Femur (tissue), 1 donor: ENCODE measurements at regions not wholly inside any gene's neighbourhood (a gene's known extent, or its start where the extent isn't known, plus 50 kb on each side); places are given as distances from the start of the nearest gene placed in this dataset.
A peak's percentile ranks its signal among the peaks of the same experiment; 100 is the strongest.
"Not testable (repeated sequence)": the region's sequence is repeated elsewhere in the genome, so short reads cannot be mapped to it uniquely, and the experiment has no call there.

ENCODE experiments used
- DNase-seq: peaks from one replicate; pipeline ENCODE4 v3.0.0-alpha.2; 2017

DNA sequence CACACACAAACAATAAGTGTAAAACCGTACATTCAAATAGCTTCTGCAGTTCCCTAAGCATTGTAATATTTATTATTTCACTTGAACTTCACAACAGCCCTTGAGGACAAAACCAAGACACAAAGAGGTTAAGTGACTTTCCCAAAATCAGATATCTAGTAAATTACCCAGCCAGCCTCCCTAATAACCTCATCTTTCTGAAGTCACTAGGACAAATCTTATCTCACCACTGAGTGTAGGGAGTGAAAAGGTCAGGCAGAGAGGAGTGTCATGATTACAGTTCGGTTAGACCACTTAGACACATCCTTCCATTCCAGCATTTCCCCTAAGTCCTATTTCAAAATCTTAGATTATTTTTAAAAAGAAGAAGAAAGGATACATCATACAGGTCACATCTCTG, 377.3 kb upstream of the NFIA start:
- no peak for DNase-seq

DNA sequence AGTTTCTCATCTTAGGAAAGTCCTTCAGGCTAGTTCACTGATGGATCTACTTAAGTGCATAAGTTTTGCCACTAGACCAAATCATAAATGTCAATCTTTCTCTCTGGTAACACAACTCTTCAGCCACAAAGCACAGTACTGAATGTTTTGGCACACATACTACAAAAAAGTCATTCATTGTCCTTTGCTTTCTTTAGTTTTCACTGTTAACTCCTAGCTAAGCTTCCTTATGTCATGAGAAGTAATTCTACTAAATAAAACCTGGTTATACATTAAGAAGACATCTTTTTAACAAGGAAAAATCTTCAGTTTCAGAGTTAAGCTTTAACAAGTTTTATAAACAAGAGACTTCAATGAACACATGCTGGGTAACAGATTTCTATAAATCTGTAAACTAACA, 379.2 kb upstream of the NFIA start:
- no peak for DNase-seq

DNA sequence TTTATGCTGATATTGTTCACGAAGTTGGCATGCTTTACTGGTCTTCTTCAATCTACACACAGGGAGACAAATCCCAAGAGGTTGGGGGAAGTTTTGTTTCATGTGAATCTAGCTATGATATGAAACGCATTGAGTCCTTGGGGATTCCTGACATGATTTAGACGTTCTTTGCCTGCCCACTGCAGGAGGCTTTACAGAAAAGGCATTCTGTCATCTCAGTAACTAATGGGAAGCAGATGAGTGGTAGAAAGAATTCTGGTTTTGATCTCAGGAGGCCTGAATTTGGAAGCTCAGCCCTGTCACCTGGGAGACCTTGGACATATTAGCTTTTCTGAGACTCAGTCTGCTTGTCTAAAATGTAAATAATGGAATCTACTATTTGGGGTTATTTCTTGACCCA, 383.0 kb upstream of the NFIA start:
- no peak for DNase-seq

DNA sequence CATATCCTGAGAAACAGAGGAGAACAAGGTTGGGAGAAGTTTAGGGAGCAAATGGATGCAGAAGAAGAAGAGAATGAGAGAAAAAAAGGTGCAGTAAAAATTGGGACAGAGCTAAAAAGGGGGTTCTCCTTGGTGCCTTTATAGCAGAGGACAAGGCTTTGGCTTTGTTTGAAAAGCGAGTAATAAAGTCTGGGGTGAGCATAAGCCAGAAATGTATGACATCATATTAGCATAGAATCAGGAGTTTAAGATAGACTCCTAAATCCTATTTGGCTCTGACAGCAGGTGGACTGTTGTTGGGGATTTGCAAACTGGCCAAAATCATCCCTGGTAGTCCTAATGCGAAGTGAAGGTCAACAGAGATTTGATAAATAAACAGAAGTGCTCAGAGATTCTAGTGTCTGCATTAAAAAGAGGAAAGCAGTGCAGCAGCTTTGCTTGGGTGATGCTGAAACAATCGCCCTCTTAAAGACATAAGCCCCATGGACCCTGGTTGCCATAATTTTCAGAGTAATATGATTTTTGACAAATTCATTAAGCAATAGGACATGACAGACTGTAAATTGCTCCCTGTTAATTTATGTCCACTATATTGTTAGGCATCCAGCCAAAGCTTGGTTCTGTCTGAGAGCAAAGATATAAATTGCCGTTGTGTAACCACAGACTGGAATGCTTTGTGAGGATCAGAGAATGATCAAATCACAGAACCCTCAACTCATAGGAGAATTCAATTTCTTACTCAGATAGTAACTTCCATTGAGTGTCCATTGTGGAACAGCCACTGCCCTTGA, 385.0 kb upstream of the NFIA start:
- no peak for DNase-seq

DNA sequence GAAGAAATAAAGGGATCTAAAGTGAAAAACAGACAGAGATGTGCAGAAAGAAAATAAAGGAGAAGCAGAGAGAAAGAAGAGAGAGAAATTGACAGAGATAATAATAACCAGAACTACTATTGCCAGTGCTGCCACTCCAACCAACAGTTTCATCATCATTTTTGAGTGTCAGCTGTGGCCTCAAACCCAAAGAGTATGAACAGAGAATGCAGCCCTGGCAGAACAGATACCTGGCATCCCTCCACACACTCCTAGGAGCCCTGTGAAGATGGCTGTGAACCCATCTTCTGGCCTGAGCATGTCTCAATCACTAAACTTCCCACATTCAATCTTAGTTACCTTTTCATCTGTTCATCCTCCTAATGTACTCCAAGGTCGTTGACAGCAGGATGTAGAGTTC, 385.8 kb upstream of the NFIA start:
- DNase-seq, result no peak

DNA sequence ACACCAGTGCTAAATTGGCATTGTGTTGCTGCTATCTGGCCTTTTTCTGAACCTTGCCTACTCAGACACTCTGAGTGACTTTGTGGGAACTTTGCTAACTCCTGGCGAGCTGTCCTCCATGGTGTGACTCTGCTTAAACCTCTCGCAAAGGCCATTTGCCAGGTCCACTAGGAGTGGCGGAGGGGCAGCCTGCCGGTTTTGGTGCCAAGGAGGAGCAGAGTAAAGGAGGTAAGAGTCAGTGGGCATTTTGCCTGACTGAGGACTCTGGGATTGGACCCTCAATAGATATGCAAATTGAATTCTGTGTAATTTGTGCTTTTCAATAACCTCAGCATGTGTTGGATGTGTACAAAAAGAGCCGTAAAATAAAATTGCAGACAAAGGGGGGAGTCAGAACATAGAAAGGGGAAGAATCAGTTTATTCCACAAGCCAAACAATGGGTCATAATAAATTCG, 386.6 kb upstream of the NFIA start:
- DNase-seq, result no peak

DNA sequence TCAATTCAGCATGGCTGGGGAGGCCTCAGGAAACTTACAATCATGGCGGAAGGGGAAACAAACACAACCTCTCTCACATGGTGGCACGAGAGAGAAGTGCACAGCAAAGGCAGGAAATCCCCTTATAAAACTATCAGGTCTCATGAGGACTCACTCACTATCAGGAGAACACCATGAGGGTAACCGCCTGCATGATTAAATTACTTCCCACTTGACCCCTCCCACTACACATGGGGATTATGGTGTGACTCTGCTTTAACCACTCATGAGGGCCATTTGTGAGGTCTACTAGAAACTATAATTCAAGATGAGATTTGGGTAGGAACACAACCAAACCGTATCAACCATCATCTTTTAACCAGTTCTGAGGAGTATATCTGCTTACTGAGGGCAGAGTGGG, 387.4 kb upstream of the NFIA start:
- no peak for DNase-seq

DNA sequence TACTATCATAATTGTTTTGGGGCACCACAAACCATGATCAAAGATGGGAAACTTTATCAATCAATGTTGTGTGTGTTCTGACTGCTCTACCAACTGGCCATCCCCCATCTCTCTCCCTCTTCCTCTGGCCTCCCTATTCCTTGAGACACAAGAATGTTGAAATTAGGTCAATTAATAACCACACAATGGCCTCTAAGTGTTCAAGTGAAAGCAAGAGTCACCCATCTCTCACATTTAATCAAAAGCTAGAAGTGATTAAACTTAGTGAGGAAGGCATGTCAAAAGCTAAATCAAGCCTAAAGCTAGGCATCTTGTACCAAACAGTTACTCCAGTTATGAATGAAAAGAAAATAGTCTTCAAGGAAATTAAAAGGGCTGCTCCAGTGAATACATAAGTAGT, 390.3 kb upstream of the NFIA start:
- DNase-seq, result no peak

DNA sequence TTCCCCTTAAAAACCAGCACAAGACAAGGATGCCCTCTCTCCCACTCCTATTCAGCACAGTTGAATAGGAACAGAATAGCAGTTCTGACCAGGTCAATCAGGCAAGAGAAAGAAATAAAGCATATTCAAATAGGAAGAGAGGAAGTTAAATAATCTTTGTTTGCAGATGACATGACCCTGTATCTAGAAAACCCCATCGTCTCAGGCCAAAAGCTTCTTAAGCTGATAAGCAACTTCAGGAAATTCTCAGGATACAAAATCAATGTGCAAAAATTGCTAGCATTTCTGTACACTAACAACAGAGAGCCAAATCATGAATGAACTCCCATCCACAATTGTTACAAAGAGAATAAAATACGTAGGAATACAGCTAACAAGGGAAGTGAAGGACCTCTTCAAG, 394.1 kb upstream of the NFIA start:
- DNase-seq, result not testable (repeated sequence)

DNA sequence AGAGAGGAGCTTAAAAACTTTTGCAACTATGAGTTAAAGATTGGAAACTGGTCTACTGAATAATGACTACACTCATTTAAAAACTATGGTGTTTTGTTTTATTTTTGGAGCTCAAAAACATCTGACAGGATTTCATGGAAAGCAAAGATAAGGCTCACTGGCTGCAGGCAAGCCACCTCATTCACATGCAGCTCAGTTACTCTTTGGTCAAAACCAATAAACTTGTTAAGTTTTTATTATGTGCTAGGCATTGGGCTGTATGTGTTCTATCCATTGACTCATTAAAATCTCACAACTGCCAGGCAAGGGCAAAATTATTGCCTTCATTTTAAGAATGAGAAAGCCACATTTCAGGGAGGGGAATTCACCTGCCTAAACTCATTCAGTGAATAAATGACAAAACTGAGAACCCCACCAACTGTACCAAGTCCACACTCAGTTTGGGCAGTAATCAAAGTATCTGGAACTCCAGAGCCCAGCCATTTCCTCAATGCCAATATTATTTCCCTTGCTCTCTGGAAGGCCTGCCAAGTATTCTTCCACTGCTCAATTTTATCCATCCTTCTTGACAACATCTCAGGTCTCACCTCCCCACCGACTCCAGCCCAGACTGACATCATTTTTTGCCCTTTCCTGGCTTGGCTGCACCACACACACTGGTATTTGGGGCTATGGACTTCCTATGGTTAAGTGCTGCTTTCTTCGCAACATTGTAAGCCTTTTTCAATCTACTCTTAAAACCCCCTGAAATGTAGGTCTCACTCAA, 401.1 kb upstream of the NFIA start:
- no peak for DNase-seq

DNA sequence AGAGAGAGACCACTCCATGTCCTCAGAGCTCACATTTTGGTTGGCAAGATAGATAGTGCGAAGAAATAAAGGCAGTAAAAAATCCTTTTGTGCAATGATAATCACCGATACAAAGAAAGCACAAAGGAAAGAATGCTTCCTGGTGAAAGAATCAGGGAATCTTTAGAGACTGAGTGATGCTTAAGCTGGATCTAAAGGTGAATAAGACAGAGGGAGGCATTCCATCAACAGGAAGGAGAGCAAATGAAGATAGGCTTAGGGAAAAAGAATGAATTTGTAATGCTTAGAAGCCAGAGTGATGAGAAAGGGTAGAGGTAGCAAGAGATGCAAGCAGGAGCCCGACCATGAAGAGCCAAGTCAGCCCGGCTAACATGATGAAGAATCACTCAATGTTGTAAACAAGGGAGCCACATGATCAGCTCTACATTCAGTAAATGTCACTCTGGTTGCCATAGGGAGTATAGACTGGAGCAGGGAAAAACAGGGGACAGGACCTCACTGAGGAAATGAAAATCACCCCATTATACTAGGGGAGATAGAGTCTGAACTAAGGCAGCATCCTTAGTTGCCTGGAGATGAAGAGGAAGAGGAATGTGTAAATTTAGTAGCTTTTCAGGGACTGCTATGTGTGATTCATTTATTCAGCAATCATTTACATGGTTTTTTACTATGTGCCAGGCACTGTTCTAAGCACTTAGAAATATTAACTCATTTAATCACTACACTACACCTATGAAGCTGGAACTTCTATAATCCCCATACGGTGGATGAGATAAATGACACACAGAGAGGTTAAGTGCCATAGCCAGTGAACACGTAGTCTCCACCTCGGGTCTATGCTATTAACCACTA, 402.6 kb upstream of the NFIA start:
- no peak for DNase-seq

DNA sequence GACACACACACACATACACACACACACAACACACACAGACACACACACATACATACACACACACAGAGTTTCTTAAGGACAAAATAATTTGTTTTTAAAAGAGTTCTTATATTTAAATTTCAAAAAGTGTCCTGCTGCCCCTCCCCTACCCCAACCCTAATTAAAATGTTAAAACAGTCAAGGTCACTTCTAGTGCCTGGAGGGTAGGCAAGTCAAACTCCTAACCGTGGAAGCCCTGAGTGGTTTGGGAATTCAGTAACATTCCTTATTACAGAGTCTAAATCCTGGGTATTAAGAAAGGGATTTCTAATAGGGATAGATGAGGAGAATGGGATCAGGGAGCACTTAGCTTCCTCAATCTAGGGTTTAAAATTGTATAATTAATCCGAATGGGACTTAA, 403.6 kb upstream of the NFIA start:
- DNase-seq, result no peak

DNA sequence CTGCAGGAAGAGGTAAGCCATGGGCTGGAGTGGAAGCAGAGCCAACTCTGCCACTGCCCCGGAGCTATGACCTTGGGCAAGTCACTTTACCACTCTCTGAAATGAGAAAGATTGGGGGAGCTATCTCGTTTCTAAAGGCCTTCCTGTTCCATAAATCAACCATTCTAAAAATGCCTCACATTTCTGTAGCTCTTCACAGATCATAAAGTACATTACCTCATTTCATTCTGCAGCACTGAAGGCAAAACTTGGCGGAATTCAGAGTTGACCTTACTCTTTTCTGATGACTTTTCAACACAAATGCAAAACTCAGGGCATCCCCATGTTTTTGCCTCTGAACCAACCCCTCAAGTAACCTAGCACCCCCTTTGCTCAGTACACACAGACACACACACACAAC, 404.0 kb upstream of the NFIA start:
- no peak for DNase-seq

DNA sequence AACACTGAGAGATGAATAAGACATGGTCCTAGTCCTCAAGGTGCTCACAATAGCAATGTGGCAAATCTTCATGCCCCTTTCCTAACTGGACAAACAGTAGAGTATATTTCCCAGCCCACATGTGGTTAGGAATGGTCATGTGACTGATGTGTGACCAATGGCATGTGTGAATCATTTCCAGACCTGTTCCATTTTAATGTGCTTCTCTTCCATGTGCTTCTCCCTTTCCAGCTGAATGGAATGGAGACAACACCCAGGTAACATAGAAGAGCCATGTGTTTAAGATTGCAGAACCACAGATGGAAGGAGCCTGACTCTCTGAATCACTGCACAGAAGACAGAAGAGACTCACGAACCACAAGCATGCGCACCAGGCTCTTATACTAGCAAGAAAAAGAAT, 409.9 kb upstream of the NFIA start:
- no peak for DNase-seq

DNA sequence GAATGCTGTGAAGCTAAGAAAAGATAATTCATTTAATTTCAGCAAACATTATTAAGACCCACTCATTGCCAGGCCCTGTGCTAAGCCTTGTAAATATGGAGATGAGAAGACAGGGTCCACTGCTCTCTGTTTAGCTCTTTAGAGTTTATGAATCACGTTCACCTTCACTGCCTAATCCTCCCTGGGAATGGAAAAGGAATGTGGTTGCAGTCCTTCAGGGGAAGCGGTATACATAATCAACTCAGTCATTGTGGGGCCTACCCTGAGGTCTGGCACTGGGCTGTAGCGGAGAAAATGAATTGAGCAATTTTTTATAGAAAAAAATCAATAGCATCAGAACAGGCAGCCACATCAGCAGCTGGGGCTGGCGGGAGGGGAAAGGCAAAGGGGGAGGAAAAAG, 412.1 kb upstream of the NFIA start:
- DNase-seq, result no peak

DNA sequence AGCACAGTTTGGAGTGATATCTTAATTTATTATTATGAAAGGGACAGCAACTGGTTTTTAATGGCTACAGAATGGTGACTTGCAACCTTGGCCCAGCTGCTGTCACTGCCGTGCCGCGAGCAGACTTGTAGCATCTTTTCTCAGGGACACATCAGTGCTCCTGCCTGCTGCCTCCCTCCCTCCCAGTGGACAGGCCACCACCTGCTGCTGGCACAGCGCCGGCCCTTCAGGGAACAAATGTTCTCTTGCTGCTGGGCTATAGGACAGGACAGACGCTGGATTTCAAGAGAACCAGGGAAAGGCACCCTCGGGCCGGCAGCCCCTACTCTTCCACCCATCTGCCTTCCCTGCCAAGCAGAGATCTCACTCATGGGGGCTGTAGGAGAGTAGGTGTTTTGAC, 413.8 kb upstream of the NFIA start:
- DNase-seq, result peak; percentile 58

DNA sequence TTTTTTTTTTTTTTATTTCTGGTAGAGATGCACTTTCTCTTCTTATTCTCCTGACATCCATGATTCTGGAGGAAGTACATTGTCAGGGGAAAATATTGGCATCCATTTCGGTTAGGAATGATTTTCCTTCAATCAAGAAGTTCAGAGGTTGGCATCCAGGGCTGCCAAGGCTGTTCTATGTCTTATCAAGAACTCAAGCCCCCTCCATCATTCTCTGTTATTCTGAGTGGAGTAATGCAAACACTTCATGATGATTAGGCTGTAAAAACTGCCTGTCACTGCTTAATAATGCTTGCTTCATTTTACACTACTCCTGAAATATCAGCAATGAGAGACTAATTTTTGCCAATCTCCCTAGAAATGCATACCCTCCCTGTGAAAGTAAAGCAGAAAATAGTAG, 417.1 kb upstream of the NFIA start:
- no peak for DNase-seq

DNA sequence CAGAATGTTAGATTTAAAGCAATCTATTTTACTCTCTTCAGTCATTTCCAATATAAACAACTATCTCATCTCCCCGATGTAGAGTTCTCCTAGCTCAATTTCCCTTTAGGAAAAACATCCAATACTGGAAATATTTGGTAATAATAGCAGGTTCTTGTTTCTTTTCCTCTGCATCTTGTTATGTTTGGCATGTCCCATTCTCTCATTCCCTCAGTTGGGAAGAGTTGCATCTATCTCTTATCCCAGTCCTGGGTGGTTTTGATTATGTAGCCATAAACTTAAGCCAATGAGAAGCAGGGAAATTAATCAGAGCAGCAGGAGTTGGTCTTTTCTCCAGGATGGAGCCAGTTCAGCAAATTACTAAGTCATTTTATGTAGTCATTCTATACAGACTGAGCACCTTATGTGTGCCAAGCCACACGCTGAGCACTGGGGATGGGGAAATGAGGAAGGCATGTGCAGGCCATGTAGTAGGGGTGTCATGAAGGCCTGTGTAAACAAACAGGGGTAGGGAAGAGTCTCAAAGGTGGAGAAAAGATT, 418.2 kb upstream of the NFIA start:
- DNase-seq, result peak; percentile 24

DNA sequence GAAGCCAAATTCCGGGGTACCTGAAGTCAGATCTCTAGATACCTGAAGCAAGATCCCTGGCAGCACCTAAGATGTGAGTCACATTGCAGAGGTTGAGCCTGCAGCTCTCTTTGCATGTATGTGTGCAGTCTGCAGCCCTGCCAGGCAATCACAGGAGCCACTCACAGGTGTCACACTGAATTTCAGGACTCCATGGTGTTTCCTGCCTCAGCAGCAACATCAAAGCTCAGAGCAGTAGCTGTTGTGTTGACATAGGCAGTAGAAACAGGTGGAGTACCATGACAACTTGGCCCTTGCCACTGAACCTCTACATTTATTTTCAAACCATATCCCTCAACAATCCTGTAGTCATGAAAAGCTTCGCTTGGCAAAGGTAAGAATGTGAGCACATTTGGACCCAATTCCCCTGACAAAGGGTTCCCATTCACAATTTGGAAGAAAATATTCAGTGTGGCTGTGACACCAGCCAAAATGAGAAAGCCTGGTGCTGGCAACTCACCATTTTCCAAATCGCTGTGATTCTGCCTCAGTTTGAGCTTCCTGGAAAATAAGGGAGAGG, 419.8 kb upstream of the NFIA start:
- no peak for DNase-seq

DNA sequence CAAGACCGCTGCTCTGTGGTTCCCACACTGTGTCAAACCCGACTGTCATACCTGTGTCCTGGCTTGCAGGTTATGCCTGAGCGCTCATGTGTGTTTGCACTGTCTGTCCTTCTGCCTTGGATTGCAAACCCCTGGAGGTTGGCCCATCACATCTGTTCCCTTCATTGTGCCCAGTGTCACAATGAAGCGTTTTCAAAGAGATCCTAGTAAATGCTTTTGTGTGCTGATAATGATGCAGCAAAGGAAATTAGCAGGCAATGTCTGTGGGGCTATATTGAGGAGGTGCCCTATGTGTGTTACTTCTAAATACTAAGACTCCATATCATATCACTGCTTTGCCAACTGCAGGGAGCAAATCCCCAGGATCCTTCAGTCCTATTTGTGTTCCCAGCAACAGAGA, 424.4 kb upstream of the NFIA start:
- DNase-seq, result no peak

DNA sequence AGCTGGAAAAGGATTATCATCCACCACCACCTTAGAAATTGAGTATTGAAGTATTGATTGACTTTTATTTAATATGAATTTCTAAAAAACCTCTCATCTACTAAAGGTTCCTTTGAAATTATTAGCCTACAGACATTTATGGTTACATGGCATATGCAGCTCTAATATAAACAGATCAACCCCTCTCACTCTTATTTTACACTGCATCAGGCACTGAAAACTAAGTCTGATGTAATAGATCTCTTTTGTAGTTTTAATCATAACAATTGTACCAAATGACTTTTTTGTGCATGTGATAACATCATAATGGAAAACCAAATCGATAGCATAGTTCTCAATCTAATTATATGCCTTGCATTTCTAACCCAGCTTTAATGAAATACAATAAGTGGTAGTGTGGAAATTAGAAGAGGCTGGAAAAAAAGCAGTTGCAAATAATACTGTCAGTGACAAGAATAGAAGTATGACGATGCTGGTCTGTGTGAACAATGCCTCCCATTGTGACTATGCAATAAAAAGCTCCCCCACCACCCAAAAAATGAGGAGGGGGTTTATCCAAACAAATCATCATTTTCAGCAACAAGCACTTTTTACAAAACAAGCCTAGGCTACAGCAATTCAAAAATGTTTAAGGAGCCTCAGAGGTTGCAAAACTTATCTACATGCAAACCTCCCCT, 426.5 kb upstream of the NFIA start:
- DNase-seq, result no peak

DNA sequence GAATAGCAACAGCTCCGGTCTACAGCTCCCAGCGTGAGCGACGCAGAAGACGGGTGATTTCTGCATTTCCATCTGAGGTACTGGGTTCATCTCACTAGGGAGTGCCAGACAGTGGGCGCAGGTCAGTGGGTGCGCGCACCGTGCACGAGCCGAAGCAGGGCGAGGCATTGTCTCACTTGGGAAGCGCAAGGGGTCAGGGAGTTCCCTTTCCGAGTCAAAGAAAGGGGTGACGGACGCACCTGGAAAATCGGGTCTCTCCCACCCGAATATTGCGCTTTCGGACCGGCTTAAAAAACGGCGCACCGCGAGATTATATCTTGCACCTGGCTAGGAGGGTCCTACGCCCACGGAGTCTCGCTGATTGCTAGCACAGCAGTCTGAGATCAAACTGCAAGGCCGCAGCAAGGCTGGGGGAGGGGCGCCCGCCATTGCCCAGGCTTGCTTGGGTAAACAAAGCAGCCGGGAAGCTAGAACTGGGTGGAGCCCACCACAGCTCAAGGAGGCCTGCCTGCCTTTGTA, 442.3 kb upstream of the NFIA start:
- not testable (repeated sequence) for DNase-seq
